K562 (cell line): ENCODE measurements at regions not wholly inside any gene's neighbourhood (a gene's known extent, or its start where the extent isn't known, plus 50 kb on each side); places are given as distances from the start of the nearest gene placed in this dataset.

Experiments used
- ASH1L ChIP-seq: fragments of 450-650 bp; IDR thresholded peaks from 2 replicates; pipeline ENCODE4 v1.6.1; 2018; ENCODE audit warnings: borderline replicate concordance, mild to moderate bottlenecking, low read depth; ENCODE audit not compliant: partially characterized antibody
- CREM ChIP-seq: IDR thresholded peaks from 2 replicates; pipeline ENCODE4 v1.6.1; 2014; ENCODE audit warnings: antibody characterized with exemption, low read depth
- DPF2 ChIP-seq: fragments of 450-650 bp; IDR thresholded peaks from 2 replicates; pipeline ENCODE4 v1.6.1; 2016
- NONO ChIP-seq, 2 experiments: fragments of 200-400 bp in 1 of 2; fragments of 450-650 bp in 1 of 2; formaldehyde crosslinking in 1 of 2; IDR thresholded peaks; 2 replicates each; pipeline ENCODE4 v1.6.1; 2017; ENCODE audit warnings: low read depth in 2 of 2, mild to moderate bottlenecking in 2 of 2, moderate library complexity in 2 of 2, low read length in 1 of 2
- RBM34 ChIP-seq: fragments of 200-400 bp; formaldehyde crosslinking; IDR thresholded peaks from 2 replicates; pipeline ENCODE4 v1.6.1; 2018; ENCODE audit warnings: low read length, borderline replicate concordance; ENCODE audit not compliant: insufficient read depth
- ZNF212 ChIP-seq: fragments of 450-650 bp; formaldehyde crosslinking; IDR thresholded peaks from 2 replicates; pipeline ENCODE4 v1.4.0; 2020; ENCODE audit warnings: mild to moderate bottlenecking
- TF ChIP-seq, protein P1 (sequence below): fragments of 250-450 bp; sonication (Bioruptor Pico); IDR thresholded peaks from 2 replicates; pipeline ENCODE4 v1.5.1; 2021; ENCODE audit warnings: mild to moderate bottlenecking
- TF ChIP-seq, protein P2 (sequence below): fragments of 250-450 bp; sonication (Bioruptor Pico); IDR thresholded peaks from 2 replicates; pipeline ENCODE4 v1.5.0; 2021
- TF ChIP-seq, protein P3 (sequence below): fragments of 450-650 bp; IDR thresholded peaks from 2 replicates; pipeline ENCODE4 v1.7.0; 2016; ENCODE audit warnings: borderline replicate concordance

DNA sequence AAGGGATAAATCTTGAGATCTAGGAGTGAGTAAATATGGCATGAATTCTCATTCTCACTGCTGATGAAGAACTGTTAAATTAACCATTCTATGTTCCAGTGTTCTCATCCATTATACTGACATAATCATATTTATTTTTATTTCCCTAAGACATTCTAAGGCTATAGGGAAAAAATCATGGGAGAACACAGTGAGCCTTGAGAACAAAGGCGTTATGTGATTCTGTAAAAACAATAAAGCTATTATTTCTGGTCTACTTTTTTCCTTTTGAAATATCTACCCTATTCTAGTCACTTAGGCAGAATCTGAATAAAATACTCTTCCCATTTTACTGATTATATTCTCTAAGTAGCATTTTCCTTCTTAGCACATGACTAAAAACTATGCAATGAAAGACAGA, 155.7 kb upstream of the ADAMTS16 start (continued):
- TF ChIP-seq RBM34 = no peak
- TF ChIP-seq, protein P1, sequence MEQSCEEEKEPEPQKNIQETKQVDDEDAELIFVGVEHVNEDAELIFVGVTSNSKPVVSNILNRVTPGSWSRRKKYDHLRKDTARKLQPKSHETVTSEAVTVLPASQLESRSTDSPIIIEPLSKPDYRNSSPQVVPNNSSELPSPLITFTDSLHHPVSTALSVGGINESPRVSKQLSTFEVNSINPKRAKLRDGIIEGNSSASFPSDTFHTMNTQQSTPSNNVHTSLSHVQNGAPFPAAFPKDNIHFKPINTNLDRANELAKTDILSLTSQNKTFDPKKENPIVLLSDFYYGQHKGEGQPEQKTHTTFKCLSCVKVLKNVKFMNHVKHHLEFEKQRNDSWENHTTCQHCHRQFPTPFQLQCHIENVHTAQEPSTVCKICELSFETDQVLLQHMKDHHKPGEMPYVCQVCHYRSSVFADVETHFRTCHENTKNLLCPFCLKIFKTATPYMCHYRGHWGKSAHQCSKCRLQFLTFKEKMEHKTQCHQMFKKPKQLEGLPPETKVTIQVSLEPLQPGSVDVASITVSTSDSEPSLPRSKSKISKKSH (CRISPR knock-in tag) = no peak
- TF ChIP-seq ASH1L = no peak
- TF ChIP-seq, protein P2, sequence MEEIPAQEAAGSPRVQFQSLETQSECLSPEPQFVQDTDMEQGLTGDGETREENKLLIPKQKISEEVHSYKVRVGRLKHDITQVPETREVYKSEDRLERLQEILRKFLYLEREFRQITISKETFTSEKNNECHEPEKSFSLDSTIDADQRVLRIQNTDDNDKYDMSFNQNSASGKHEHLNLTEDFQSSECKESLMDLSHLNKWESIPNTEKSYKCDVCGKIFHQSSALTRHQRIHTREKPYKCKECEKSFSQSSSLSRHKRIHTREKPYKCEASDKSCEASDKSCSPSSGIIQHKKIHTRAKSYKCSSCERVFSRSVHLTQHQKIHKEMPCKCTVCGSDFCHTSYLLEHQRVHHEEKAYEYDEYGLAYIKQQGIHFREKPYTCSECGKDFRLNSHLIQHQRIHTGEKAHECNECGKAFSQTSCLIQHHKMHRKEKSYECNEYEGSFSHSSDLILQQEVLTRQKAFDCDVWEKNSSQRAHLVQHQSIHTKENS (CRISPR knock-in tag) = no peak
- no peak for TF ChIP-seq CREM
- no peak for TF ChIP-seq ZNF212 (CRISPR knock-in tag)
- TF ChIP-seq, protein P3, sequence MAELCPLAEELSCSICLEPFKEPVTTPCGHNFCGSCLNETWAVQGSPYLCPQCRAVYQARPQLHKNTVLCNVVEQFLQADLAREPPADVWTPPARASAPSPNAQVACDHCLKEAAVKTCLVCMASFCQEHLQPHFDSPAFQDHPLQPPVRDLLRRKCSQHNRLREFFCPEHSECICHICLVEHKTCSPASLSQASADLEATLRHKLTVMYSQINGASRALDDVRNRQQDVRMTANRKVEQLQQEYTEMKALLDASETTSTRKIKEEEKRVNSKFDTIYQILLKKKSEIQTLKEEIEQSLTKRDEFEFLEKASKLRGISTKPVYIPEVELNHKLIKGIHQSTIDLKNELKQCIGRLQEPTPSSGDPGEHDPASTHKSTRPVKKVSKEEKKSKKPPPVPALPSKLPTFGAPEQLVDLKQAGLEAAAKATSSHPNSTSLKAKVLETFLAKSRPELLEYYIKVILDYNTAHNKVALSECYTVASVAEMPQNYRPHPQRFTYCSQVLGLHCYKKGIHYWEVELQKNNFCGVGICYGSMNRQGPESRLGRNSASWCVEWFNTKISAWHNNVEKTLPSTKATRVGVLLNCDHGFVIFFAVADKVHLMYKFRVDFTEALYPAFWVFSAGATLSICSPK = no peak
- TF ChIP-seq NONO (IDR thresholded peaks at IDR 0.05; ENCODE audit: low read depth in 2 of 2, low read length in 1 of 2) = no peak
- no peak for TF ChIP-seq DPF2
